ENCODE measurements at regions not wholly inside any gene's neighbourhood (a gene's known extent, or its start where the extent isn't known, plus 50 kb on each side); places are given as distances from the start of the nearest gene placed in this dataset.
A peak's percentile ranks its signal among the peaks of the same experiment; 100 is the strongest.
"Not testable (repeated sequence)": the region's sequence is repeated elsewhere in the genome, so short reads cannot be mapped to it uniquely, and the experiment has no call there.

- TF ChIP-seq, protein P1, sequence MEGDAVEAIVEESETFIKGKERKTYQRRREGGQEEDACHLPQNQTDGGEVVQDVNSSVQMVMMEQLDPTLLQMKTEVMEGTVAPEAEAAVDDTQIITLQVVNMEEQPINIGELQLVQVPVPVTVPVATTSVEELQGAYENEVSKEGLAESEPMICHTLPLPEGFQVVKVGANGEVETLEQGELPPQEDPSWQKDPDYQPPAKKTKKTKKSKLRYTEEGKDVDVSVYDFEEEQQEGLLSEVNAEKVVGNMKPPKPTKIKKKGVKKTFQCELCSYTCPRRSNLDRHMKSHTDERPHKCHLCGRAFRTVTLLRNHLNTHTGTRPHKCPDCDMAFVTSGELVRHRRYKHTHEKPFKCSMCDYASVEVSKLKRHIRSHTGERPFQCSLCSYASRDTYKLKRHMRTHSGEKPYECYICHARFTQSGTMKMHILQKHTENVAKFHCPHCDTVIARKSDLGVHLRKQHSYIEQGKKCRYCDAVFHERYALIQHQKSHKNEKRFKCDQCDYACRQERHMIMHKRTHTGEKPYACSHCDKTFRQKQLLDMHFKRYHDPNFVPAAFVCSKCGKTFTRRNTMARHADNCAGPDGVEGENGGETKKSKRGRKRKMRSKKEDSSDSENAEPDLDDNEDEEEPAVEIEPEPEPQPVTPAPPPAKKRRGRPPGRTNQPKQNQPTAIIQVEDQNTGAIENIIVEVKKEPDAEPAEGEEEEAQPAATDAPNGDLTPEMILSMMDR (IDR thresholded peaks at IDR 0.05; ENCODE audit: low read length, missing control alignments): no peak
- no peak overlapping the region for H3K4me3 ChIP-seq (replicated peaks; ENCODE audit: low read depth, low read length)
- no peak for DNase-seq (ENCODE audit: low read depth)
Observed at GRCh38 chr15:30791239-30792175, 112.2 kb upstream of the FAN1 start.

GRCh38 chr15:30792843-30793242 is 110.9 kb upstream of the FAN1 start:
- not testable (repeated sequence) for H3K4me3 ChIP-seq (replicated peaks; ENCODE audit: low read depth, low read length); DNase-seq (ENCODE audit: low read depth)

DNA sequence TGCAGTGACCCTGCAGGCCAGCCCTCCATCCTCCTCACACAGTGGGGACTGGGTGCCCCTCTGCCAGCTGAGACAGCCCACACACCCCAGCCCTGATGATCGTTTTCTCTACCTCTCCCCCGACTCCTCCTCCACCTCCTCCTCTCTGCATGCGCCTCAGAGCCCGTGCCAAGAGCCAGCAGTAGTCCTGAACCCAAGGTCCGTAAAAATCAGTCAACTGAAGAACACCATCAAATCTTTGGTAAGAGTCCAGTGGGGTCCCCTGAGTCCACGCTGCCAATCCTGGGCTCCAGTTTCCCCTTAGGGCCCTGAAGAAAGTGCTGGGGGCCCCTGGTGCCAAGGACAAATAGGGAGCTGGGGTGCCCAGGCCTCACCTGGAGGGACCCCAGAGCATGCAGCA is 109.3 kb upstream of the FAN1 start:
- TF ChIP-seq, protein P1 (IDR thresholded peaks at IDR 0.05; ENCODE audit: low read length, missing control alignments): no peak
- DNase-seq (ENCODE audit: low read depth): no peak
- H3K4me3 ChIP-seq (replicated peaks; ENCODE audit: low read depth, low read length): no peak overlapping the region

- DNase-seq (ENCODE audit: low read depth); H3K4me3 ChIP-seq (replicated peaks; ENCODE audit: low read depth, low read length): not testable (repeated sequence)
- TF ChIP-seq, protein P1 (IDR thresholded peaks at IDR 0.05; ENCODE audit: low read length, missing control alignments): peak; percentile 4
Observed at GRCh38 chr15:30799565-30799964, 104.2 kb upstream of the FAN1 start.

- not testable (repeated sequence) for H3K4me3 ChIP-seq (replicated peaks; ENCODE audit: low read depth, low read length)
- TF ChIP-seq, protein P1 (IDR thresholded peaks at IDR 0.05; ENCODE audit: low read length, missing control alignments): peak; percentile 19
- DNase-seq (ENCODE audit: low read depth): peak; percentile 1
Observed at GRCh38 chr15:30801140-30801895, 102.4 kb upstream of the FAN1 start.

- not testable (repeated sequence) for H3K4me3 ChIP-seq (replicated peaks; ENCODE audit: low read depth, low read length)
Observed at GRCh38 chr15:30802001-30802400, 101.7 kb upstream of the FAN1 start.

DNA sequence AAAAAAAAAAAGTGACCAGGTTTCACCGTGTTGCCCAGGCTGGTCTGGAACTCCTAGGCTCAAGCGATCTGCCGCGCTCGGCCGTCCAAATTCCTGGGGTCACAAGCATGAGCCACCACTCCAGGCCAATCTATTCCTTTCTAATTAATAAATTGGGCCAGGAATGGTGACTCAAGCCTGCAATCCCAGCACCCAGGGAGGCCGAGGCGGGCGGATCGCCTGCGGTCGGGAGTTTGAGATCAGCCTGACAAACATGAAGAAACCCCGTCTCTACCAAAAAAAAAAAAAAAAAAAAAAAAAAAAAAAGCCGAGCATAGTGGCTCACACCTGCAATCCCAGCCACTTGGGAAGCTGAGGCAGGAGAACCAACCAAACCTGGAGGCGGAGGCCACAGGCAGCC is 100.0 kb upstream of the FAN1 start:
- not testable (repeated sequence) for H3K4me3 ChIP-seq (replicated peaks; ENCODE audit: low read depth, low read length); DNase-seq (ENCODE audit: low read depth)

More at GRCh38 chr15:30802001-30802400, 101.7 kb upstream of the FAN1 start:
- not testable (repeated sequence) for DNase-seq (ENCODE audit: low read depth)

GRCh38 chr15:30816430-30816829 is 87.3 kb upstream of the FAN1 start:
- no peak for DNase-seq (ENCODE audit: low read depth)
- TF ChIP-seq, protein P1 (IDR thresholded peaks at IDR 0.05; ENCODE audit: low read length, missing control alignments): no peak
- H3K4me3 ChIP-seq (replicated peaks; ENCODE audit: low read depth, low read length): no peak overlapping the region

DNA sequence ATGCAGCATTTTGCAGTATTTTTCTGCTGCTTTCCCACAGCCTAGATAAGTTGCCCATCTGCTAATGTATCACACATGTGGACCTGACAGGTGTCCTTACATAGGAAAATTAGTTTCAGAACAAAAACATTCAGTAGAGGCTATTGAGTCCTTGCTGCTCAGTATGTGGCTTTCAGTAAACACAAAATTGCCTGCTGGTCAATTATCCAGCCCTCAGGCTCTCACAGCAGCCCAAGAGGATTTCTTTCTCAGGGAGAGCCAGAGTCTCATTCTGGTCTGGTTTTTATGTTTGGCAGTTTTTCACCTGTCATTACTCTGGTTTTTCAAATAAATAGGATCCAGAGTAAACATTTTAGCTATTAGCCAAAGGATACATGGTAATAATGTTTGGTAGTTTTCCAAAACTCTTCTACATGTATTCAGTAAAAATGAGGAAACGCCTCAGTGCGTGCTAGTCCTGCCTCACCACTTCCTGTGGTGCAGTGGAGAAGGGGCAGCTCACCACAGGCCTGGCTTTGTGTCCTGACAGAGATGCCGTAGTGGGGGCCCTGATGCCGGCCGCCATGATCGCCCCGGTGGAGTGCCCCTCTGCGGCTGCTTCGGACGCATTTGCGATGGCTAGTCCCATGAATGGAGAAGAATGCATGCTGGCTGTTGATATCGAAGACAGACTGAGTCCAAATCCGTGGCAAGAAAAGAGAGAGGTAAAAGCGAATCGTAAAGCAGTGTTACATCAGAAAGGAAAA is 80.5 kb upstream of the FAN1 start:
- not testable (repeated sequence) for DNase-seq (ENCODE audit: low read depth); H3K4me3 ChIP-seq (replicated peaks; ENCODE audit: low read depth, low read length)

Measured in fibroblast of pulmonary artery (primary cell).